WTC11 (cell line): ENCODE measurements at regions not wholly inside any gene's neighbourhood (a gene's known extent, or its start where the extent isn't known, plus 50 kb on each side); places are given as distances from the start of the nearest gene placed in this dataset.

Experiments
- CREB1 ChIP-seq: sonication (generic); formaldehyde crosslinking; IDR thresholded peaks from 2 replicates; pipeline ENCODE4 v1.8.0; 2023; ENCODE audit warnings: mild to moderate bottlenecking, missing genetic modification reagents
- ELF4 ChIP-seq: sonication (generic); formaldehyde crosslinking; IDR thresholded peaks from 2 replicates; pipeline ENCODE4 v1.8.1; 2022; ENCODE audit warnings: low read depth, mild to moderate bottlenecking, moderate library complexity, missing genetic modification reagents
- ETV6 ChIP-seq: sonication (generic); formaldehyde crosslinking; IDR thresholded peaks from 2 replicates; pipeline ENCODE4 v1.8.1; 2022; ENCODE audit warnings: mild to moderate bottlenecking, missing genetic modification reagents
- NFE2L1 ChIP-seq: sonication (generic); formaldehyde crosslinking; IDR thresholded peaks from 2 replicates; pipeline ENCODE4 v1.8.1; 2023; ENCODE audit warnings: missing genetic modification reagents
- NR2C2 ChIP-seq: sonication (generic); formaldehyde crosslinking; IDR thresholded peaks from 2 replicates; pipeline ENCODE4 v1.8.0; 2022; ENCODE audit warnings: mild to moderate bottlenecking, missing genetic modification reagents
- RELA ChIP-seq: sonication (generic); formaldehyde crosslinking; IDR thresholded peaks from 2 replicates; pipeline ENCODE4 v1.8.1; 2022; ENCODE audit warnings: missing genetic modification reagents, mild to moderate bottlenecking, borderline replicate concordance
- TF ChIP-seq, protein P1 (sequence below): fragments of 200-600 bp; IDR thresholded peaks from 2 replicates; pipeline ENCODE4 v1.8.0; 2022; ENCODE audit warnings: antibody characterized with exemption
- TF ChIP-seq, protein P2 (sequence below): fragments of 250-450 bp; sonication (Bioruptor Pico); IDR thresholded peaks from 2 replicates; pipeline ENCODE4 v1.9.0; 2021; ENCODE audit warnings: moderate library complexity, mild to moderate bottlenecking, inconsistent platforms, borderline replicate concordance
- TF ChIP-seq, protein P3 (sequence below): sonication (generic); formaldehyde crosslinking; IDR thresholded peaks from 2 replicates; pipeline ENCODE4 v1.8.1; 2023; ENCODE audit warnings: mild to moderate bottlenecking, missing genetic modification reagents
- TF ChIP-seq, protein P4 (sequence below): sonication (generic); formaldehyde crosslinking; IDR thresholded peaks from 2 replicates; pipeline ENCODE4 v1.8.1; 2023; ENCODE audit warnings: mild to moderate bottlenecking, missing genetic modification reagents, moderate library complexity
- TF ChIP-seq, protein P5 (sequence below): sonication (generic); formaldehyde crosslinking; IDR thresholded peaks from 2 replicates; pipeline ENCODE4 v1.8.0; 2022; ENCODE audit warnings: mild to moderate bottlenecking, missing genetic modification reagents

DNA sequence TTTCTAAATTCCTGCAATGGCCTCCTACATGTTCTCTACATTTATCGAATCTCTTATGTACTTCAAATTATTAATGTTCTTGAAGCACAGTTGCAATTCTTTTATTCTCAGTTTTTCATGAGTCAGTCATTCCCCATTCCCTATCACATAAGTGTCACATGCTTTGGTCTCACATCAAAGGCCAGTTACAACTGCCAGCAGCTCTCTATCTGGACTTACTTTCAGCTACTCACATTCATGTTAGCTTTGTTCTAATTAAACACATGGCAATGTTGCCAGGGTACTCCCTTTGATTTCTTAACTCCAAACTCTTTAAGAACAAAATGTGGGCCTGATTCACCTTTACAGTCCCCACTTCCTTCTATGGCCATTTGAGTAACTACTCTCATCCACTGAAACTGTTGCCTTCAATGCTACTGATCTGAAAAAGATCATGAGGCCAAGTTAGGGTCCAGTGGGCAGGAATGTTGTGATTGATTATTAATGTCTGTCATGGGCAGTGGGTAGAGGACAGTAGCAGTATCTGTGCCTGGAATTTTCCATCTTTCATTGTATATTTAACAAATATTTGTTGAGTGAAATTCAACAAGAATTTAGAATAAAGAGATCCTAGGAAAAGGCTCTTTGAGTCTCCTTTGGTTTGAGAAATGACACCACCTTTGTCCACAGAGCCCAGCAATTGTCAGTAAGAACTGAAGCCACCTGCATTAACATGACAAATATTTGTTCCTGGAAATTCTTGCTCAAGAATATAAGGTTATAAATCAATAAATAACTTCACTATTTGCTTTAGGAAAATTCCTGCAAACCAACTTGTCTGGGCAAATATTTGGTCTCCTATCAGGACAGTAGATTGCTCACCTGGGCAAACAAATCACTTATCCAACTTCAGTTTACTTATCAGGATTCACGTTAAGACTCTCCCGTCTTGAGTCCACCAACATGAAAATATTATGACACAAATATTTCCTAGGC is 153.6 kb upstream of the SAMSN1 start:
- TF ChIP-seq, protein P1, sequence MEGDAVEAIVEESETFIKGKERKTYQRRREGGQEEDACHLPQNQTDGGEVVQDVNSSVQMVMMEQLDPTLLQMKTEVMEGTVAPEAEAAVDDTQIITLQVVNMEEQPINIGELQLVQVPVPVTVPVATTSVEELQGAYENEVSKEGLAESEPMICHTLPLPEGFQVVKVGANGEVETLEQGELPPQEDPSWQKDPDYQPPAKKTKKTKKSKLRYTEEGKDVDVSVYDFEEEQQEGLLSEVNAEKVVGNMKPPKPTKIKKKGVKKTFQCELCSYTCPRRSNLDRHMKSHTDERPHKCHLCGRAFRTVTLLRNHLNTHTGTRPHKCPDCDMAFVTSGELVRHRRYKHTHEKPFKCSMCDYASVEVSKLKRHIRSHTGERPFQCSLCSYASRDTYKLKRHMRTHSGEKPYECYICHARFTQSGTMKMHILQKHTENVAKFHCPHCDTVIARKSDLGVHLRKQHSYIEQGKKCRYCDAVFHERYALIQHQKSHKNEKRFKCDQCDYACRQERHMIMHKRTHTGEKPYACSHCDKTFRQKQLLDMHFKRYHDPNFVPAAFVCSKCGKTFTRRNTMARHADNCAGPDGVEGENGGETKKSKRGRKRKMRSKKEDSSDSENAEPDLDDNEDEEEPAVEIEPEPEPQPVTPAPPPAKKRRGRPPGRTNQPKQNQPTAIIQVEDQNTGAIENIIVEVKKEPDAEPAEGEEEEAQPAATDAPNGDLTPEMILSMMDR, result no peak
- TF ChIP-seq CREB1 (CRISPR knock-in tag) (no peak), RELA (no peak), ELF4 (CRISPR knock-in tag) (no peak), ETV6 (CRISPR knock-in tag) (no peak), NR2C2 (CRISPR knock-in tag) (no peak), NFE2L1 (CRISPR knock-in tag) (no peak)
- TF ChIP-seq, protein P2, sequence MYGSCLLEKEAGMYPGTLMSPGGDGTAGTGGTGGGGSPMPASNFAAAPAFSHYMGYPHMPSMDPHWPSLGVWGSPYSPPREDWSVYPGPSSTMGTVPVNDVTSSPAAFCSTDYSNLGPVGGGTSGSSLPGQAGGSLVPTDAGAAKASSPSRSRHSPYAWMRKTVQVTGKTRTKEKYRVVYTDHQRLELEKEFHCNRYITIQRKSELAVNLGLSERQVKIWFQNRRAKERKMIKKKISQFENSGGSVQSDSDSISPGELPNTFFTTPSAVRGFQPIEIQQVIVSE (CRISPR knock-in tag), result no peak
- TF ChIP-seq, protein P3, sequence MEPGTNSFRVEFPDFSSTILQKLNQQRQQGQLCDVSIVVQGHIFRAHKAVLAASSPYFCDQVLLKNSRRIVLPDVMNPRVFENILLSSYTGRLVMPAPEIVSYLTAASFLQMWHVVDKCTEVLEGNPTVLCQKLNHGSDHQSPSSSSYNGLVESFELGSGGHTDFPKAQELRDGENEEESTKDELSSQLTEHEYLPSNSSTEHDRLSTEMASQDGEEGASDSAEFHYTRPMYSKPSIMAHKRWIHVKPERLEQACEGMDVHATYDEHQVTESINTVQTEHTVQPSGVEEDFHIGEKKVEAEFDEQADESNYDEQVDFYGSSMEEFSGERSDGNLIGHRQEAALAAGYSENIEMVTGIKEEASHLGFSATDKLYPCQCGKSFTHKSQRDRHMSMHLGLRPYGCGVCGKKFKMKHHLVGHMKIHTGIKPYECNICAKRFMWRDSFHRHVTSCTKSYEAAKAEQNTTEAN (CRISPR knock-in tag), result no peak
- TF ChIP-seq, protein P4, sequence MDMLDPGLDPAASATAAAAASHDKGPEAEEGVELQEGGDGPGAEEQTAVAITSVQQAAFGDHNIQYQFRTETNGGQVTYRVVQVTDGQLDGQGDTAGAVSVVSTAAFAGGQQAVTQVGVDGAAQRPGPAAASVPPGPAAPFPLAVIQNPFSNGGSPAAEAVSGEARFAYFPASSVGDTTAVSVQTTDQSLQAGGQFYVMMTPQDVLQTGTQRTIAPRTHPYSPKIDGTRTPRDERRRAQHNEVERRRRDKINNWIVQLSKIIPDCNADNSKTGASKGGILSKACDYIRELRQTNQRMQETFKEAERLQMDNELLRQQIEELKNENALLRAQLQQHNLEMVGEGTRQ, result no peak
- TF ChIP-seq, protein P5, sequence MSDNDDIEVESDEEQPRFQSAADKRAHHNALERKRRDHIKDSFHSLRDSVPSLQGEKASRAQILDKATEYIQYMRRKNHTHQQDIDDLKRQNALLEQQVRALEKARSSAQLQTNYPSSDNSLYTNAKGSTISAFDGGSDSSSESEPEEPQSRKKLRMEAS (CRISPR knock-in tag), result no peak
